K562 (cell line): ENCODE measurements at regions not wholly inside any gene's neighbourhood (a gene's known extent, or its start where the extent isn't known, plus 50 kb on each side); places are given as distances from the start of the nearest gene placed in this dataset.
A peak's percentile ranks its signal among the peaks of the same experiment; 100 is the strongest.

Experiments
- ATF2 ChIP-seq: sonication (generic); formaldehyde crosslinking; IDR thresholded peaks from 2 replicates; pipeline ENCODE4 v1.8.1; 2022; ENCODE audit warnings: missing genetic modification reagents
- CREBBP ChIP-seq: IDR thresholded peaks from one replicate; pipeline ENCODE4 v1.6.1; 2012; ENCODE audit warnings: low read depth, mild to moderate bottlenecking, control low read depth, inconsistent platforms, low read length
- DMBX1 ChIP-seq: fragments of 250-450 bp; sonication (Bioruptor Pico); IDR thresholded peaks from 2 replicates; pipeline ENCODE4 v1.8.0; 2022; ENCODE audit warnings: inconsistent platforms, mild to moderate bottlenecking, moderate library complexity, borderline replicate concordance
- ELK1 ChIP-seq: sonication (generic); formaldehyde crosslinking; IDR thresholded peaks from 2 replicates; pipeline ENCODE4 v1.8.1; 2022; ENCODE audit warnings: missing genetic modification reagents
- ETV1 ChIP-seq: fragments of 450-650 bp; conservative IDR thresholded peaks from 2 replicates; pipeline ENCODE4 v1.6.1; 2016; ENCODE audit warnings: missing genetic modification characterization, control low read depth, low read depth, missing compliant biosample characterization
- FOSL1 ChIP-seq: fragments of 200-800 bp; sonication (Bioruptor generic); conservative IDR thresholded peaks from 2 replicates; pipeline ENCODE4 v1.6.1; 2016; ENCODE audit warnings: missing genetic modification characterization, missing compliant biosample characterization
- FOXK1 ChIP-seq: sonication (generic); formaldehyde crosslinking; IDR thresholded peaks from 2 replicates; pipeline ENCODE4 v1.8.0; 2022; ENCODE audit warnings: missing genetic modification reagents, mild to moderate bottlenecking, borderline replicate concordance
- GTF2A2 ChIP-seq: IDR thresholded peaks from 2 replicates; pipeline ENCODE4 v1.6.1; 2016; ENCODE audit warnings: mild to moderate bottlenecking, missing genetic modification characterization, missing compliant biosample characterization
- HDAC2 ChIP-seq: fragments of 450-650 bp; IDR thresholded peaks from 2 replicates; pipeline ENCODE4 v1.6.1; 2016; ENCODE audit warnings: mild to moderate bottlenecking
- ILF3 ChIP-seq: fragments of 450-650 bp; IDR thresholded peaks from 2 replicates; pipeline ENCODE4 v1.6.1; 2018; ENCODE audit warnings: antibody characterized with exemption, mild to moderate bottlenecking, moderate library complexity, borderline replicate concordance
- KDM5B ChIP-seq: fragments of 200-600 bp; sonication (generic); IDR thresholded peaks from 2 replicates; pipeline ENCODE4 v1.6.1; 2012; ENCODE audit warnings: low read depth, mild to moderate bottlenecking, moderate library complexity, low read length, control low read depth, inconsistent platforms; ENCODE audit not compliant: insufficient replicate concordance
- MAFF ChIP-seq: IDR thresholded peaks from 2 replicates; pipeline ENCODE4 v1.6.1; 2012; ENCODE audit warnings: low read length, improper control_type of control experiment
- NCOA1 ChIP-seq: fragments of 450-650 bp; IDR thresholded peaks from 2 replicates; pipeline ENCODE4 v1.6.1; 2016; ENCODE audit warnings: low read depth
- PRMT5 ChIP-seq: sonication (generic); formaldehyde crosslinking; IDR thresholded peaks from 2 replicates; pipeline ENCODE4 v1.5.0; 2020; ENCODE audit warnings: missing genetic modification reagents
- SMAD4 ChIP-seq: fragments of 250-450 bp; sonication (Bioruptor Pico); conservative IDR thresholded peaks from 2 replicates; pipeline ENCODE4 v1.8.0; 2021; ENCODE audit warnings: inconsistent platforms, mild to moderate bottlenecking, moderate library complexity
- SNAPC5 ChIP-seq: fragments of 250-450 bp; sonication (Bioruptor Pico); IDR thresholded peaks from 2 replicates; pipeline ENCODE4 v1.8.0; 2021; ENCODE audit warnings: moderate library complexity, mild to moderate bottlenecking, inconsistent platforms
- SP2 ChIP-seq: IDR thresholded peaks from 2 replicates; pipeline ENCODE4 v1.6.1; 2011; ENCODE audit warnings: mild to moderate bottlenecking, low read depth, low read length, moderate library complexity; ENCODE audit not compliant: poor library complexity, severe bottlenecking; ENCODE audit errors: extremely low read depth
- SRSF1 ChIP-seq: fragments of 200-400 bp; formaldehyde crosslinking; IDR thresholded peaks from 2 replicates; pipeline ENCODE4 v1.6.1; 2017; ENCODE audit warnings: mild to moderate bottlenecking, low read depth, low read length, moderate library complexity
- TCF3 ChIP-seq: sonication (generic); formaldehyde crosslinking; IDR thresholded peaks from 2 replicates; pipeline ENCODE4 v1.4.0; 2020; ENCODE audit warnings: mild to moderate bottlenecking, missing genetic modification reagents
- TFAM ChIP-seq: fragments of 250-450 bp; sonication (Bioruptor Pico); conservative IDR thresholded peaks from 2 replicates; pipeline ENCODE4 v1.5.0; 2021; ENCODE audit warnings: mild to moderate bottlenecking, moderate library complexity
- TOE1 ChIP-seq, 2 experiments: fragments of 450-650 bp in 1 of 2; sonication (generic) in 1 of 2; formaldehyde crosslinking in 1 of 2; IDR thresholded peaks; 2 replicates each; pipeline versions ENCODE4 v1.7.1 to v1.8.0; 2016 to 2022; ENCODE audit warnings: borderline replicate concordance in 2 of 2, mild to moderate bottlenecking in 2 of 2, antibody characterized with exemption in 1 of 2, inconsistent platforms in 1 of 2, low read depth in 1 of 2, missing genetic modification reagents in 1 of 2, moderate library complexity in 1 of 2
- ZNF431 ChIP-seq: sonication (generic); formaldehyde crosslinking; IDR thresholded peaks from 2 replicates; pipeline ENCODE4 v1.8.0; 2022; ENCODE audit warnings: mild to moderate bottlenecking, missing genetic modification reagents
- ZNF551 ChIP-seq: fragments of 250-450 bp; sonication (Bioruptor Pico); IDR thresholded peaks from 2 replicates; pipeline ENCODE4 v1.5.0; 2021; ENCODE audit warnings: mild to moderate bottlenecking, moderate library complexity
- ZNF699 ChIP-seq: fragments of 250-450 bp; sonication (Bioruptor Pico); IDR thresholded peaks from 2 replicates; pipeline ENCODE4 v1.8.0; 2021; ENCODE audit warnings: mild to moderate bottlenecking, moderate library complexity; ENCODE audit not compliant: insufficient replicate concordance
- TF ChIP-seq, protein P1 (sequence below): fragments of 200-400 bp; formaldehyde crosslinking; IDR thresholded peaks from 2 replicates; pipeline ENCODE4 v1.6.1; 2017; ENCODE audit warnings: mild to moderate bottlenecking, low read depth, low read length, moderate library complexity

DNA sequence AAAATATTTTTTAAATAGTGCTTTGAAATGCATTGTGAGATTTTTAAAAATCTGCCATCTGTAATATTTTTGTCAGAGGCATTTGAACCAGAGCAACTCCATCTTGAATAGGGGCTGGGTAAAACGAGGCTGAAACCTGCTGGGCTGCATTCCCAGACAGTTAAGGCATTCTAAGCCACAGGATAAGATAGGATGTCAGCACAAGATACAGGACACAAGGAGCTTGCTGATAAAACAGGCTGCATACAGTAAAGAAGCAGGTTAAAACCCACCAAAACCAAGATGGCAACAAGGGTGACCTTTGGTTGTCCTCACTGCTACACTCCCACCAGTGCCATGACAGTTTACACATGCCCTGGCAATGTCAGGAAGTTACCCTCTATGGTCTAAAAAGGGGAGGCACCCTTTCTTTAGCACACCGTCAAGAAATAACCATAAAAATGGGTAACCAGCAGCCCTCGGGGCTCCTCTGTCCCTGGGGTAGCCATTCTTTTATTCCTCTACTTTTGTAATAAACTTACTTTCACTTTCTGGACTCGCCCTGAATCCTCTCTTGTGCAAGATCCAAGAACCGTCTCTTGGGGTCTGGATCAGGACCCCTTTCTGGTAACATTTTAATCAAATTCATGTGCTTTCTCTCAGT lies 273.7 kb downstream of the SEMA3D start (continued):
- TF ChIP-seq ZNF551 (CRISPR knock-in tag) (no peak), TFAM (CRISPR knock-in tag) (no peak), ZNF431 (no peak), PRMT5 (CRISPR knock-in tag) (no peak), SP2 (no peak), FOSL1 (0 out of 2 replicates have a peak, but pooled peaks have one; percentile 18), FOXK1 (CRISPR knock-in tag) (no peak), ILF3 (no peak), NCOA1 (no peak), TCF3 (peak; percentile 73), MAFF (no peak), ETV1 (tag) (peak; percentile 77), ZNF699 (peak; percentile 86), SRSF1 (no peak), KDM5B (no peak), GTF2A2 (tag) (peak; percentile 84), CREBBP (no peak), SMAD4 (CRISPR knock-in tag) (peak; percentile 97), DMBX1 (CRISPR knock-in tag) (peak; percentile 98), HDAC2 (0 out of 2 replicates have a peak, but pooled peaks have one; percentile 32), TOE1 (IDR thresholded peaks at IDR 0.05; ENCODE audit: borderline replicate concordance) (no peak), TOE1 (CRISPR knock-in tag; IDR thresholded peaks at IDR 0.05; ENCODE audit: borderline replicate concordance, low read depth) (no peak), SNAPC5 (CRISPR knock-in tag) (no peak), ATF2 (no peak), ELK1 (CRISPR knock-in tag) (no peak)
- TF ChIP-seq, protein P1, sequence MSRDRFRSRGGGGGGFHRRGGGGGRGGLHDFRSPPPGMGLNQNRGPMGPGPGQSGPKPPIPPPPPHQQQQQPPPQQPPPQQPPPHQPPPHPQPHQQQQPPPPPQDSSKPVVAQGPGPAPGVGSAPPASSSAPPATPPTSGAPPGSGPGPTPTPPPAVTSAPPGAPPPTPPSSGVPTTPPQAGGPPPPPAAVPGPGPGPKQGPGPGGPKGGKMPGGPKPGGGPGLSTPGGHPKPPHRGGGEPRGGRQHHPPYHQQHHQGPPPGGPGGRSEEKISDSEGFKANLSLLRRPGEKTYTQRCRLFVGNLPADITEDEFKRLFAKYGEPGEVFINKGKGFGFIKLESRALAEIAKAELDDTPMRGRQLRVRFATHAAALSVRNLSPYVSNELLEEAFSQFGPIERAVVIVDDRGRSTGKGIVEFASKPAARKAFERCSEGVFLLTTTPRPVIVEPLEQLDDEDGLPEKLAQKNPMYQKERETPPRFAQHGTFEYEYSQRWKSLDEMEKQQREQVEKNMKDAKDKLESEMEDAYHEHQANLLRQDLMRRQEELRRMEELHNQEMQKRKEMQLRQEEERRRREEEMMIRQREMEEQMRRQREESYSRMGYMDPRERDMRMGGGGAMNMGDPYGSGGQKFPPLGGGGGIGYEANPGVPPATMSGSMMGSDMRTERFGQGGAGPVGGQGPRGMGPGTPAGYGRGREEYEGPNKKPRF = no peak
